Caco-2 (cell line): ENCODE measurements at regions not wholly inside any gene's neighbourhood (a gene's known extent, or its start where the extent isn't known, plus 50 kb on each side); places are given as distances from the start of the nearest gene placed in this dataset.

Source experiments
- BruUV-seq: library from RNA; stranded (reverse); fragments of 400-500 nt; replicated peaks from 2 replicates; lab custom pipeline; 2021; lab: Mats Ljungman, UMichigan
- CTCF ChIA-PET: fragments of 300-600 bp; sonication (Branson Sonifier 250); formaldehyde crosslinking; loops from one replicate; lab custom pipeline; 2022; ENCODE audit warnings: antibody characterized with exemption; lab: Charles Lee
- POLR2A ChIA-PET: fragments of 300-600 bp; sonication (Branson Sonifier 250); formaldehyde crosslinking; loops from one replicate; lab custom pipeline; 2022; ENCODE audit warnings: antibody characterized with exemption; lab: Charles Lee
- DNase-seq, 2 experiments: peaks; one replicate each; pipeline versions ENCODE4 v3.0.0 to v3.0.0-alpha.2; 2020 to 2022
- H3K27me3 ChIP-seq: replicated peaks from 2 replicates; pipeline ENCODE4 v1.6.0; 2011; ENCODE audit warnings: low read length; ENCODE audit not compliant: control insufficient read depth, insufficient read depth
- H3K36me3 ChIP-seq: 2 replicates; pipeline ENCODE4 v1.5.1; 2011; ENCODE audit warnings: low read length; ENCODE audit not compliant: control insufficient read depth, insufficient read depth
- H3K4me1 ChIP-seq: fragments of 250-450 bp; sonication (Bioruptor Pico); 2 replicates; pipeline ENCODE4 v1.5.1; 2020; ENCODE audit warnings: mild to moderate bottlenecking
- H3K4me3 ChIP-seq: 2 replicates; pipeline ENCODE4 v1.5.1; 2011; ENCODE audit warnings: low read depth, mild to moderate bottlenecking, control low read depth, low read length
- H3K9me3 ChIP-seq: fragments of 250-450 bp; sonication (Bioruptor Pico); 2 replicates; pipeline ENCODE4 v1.5.1; 2020; ENCODE audit warnings: mild to moderate bottlenecking, moderate library complexity
- H3K27ac Mint-ChIP-seq: one replicate; pipeline ENCODE4 v1.8.0; 2022; ENCODE audit warnings: mixed read lengths; ENCODE audit not compliant: unreplicated experiment
- H3K27me3 Mint-ChIP-seq: one replicate; pipeline ENCODE4 v1.8.0; 2022; ENCODE audit warnings: mixed read lengths; ENCODE audit not compliant: insufficient read depth, unreplicated experiment
- H3K36me3 Mint-ChIP-seq: one replicate; pipeline ENCODE4 v1.8.0; 2022; ENCODE audit warnings: mild to moderate bottlenecking, mixed read lengths; ENCODE audit not compliant: insufficient read depth, unreplicated experiment
- H3K4me1 Mint-ChIP-seq: one replicate; pipeline ENCODE4 v1.8.0; 2022; ENCODE audit warnings: low read depth, mixed read lengths; ENCODE audit not compliant: unreplicated experiment
- H3K4me3 Mint-ChIP-seq: one replicate; pipeline ENCODE4 v1.8.0; 2022; ENCODE audit warnings: mild to moderate bottlenecking, moderate library complexity, mixed read lengths; ENCODE audit not compliant: unreplicated experiment
- H3K9me3 Mint-ChIP-seq: one replicate; pipeline ENCODE4 v1.8.0; 2022; ENCODE audit warnings: mixed read lengths; ENCODE audit not compliant: unreplicated experiment
- CTCF ChIP-seq, 2 experiments: fragments of 200-600 bp in 1 of 2; IDR thresholded peaks; 1 replicate in 1 of 2; 2 replicates in 1 of 2; pipeline versions ENCODE4 v1.5.1 to v1.8.0; 2011 to 2022; ENCODE audit warnings: antibody characterized with exemption in 1 of 2, control low read depth in 1 of 2, inconsistent platforms in 1 of 2, low read depth in 1 of 2, low read length in 1 of 2, mild to moderate bottlenecking in 1 of 2, moderate library complexity in 1 of 2; ENCODE audit not compliant: insufficient read depth in 1 of 2, severe bottlenecking in 1 of 2, unreplicated experiment in 1 of 2
- intact Hi-C: fragments of 100-400 bp; cut with micrococcal nuclease; formaldehyde crosslinking; loops from one replicate; pipeline ENCODE4 v1.10.0; 2022; ENCODE audit not compliant: unreplicated experiment

DNA sequence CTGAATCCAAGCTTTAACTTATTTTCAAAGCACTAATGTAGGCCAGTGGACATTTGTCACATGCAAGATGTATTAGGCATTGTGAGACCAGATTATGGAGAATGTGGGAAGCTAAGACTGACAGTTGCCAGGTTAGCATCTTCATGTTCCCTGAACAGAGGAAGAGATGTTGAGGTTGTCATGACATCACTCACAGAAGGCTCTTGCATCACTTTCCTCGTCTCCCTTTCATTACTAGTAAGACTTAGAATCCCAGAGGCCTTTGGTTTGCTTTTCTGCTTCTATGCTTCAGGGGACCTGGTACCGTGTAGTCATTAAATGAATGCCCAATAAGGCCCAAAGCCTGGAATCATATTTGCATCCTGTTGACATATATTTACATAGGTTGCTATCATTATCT lies 76.4 kb upstream of the RPS23 start:
- POLR2A ChIA-PET, result no interaction called here

DNA sequence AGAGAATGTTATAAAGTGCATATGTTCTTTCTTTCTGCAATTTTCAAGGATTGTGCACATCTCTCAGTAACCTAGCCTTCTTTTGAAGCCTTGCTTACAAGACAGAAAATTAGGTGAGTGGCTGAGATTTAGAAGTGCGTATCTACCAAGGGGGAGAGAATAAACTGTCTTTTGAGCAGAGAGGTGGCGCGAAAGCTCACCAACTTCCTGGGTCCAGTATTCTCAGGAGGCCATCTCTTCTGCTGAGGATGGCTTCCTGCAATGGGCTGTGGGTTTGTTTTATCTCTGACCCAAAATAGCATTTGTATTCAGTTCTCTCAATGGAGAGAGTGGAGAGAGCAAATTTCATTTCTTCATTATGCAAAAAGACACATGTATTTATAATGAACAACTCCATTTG lies 75.4 kb upstream of the RPS23 start:
- intact Hi-C loops, result loop anchor here (2.0 to 5.0 kb wide), 5 partner anchors 33 to 1359 kb away; partner anchors contain the start of gene VCAN
- BruUV-seq, result no TSS peak
- no peaks in the 10 kb centered on the region for H3K27me3 ChIP-seq
- TF ChIP-seq CTCF (IDR thresholded peaks at IDR 0.05; ENCODE audit: insufficient read depth in 1 of 2, low read depth in 1 of 2, low read length in 1 of 2, severe bottlenecking in 1 of 2, unreplicated experiment in 1 of 2), result no peak
- H3K4me1 ChIP-seq, result no peaks in the 10 kb centered on the region
- ChIA-PET CTCF (interaction anchor here (0.6 kb wide), 1 partner anchor 10 kb away, joined by 3 read pairs; no protein-coding TSS in a partner anchor), POLR2A (no interaction called here)
- no peaks in the 10 kb centered on the region for H3K9me3 ChIP-seq
- Mint-ChIP-seq H3K27ac (no peak overlapping the region), H3K4me1 (peaks cover 8% of the 10 kb centered on the region), H3K9me3 (no peaks in the 10 kb centered on the region), H3K27me3 (no peaks in the 10 kb centered on the region), H3K36me3 (no peaks in the 10 kb centered on the region), H3K4me3 (no peak overlapping the region)
- H3K36me3 ChIP-seq, result no peaks in the 10 kb centered on the region
- H3K4me3 ChIP-seq, result no peak overlapping the region
- no peak for DNase-seq

More for the DNA sequence above, 76.4 kb upstream of the RPS23 start:
- H3K27me3 Mint-ChIP-seq, result no peaks in the 10 kb centered on the region
- Histone ChIP-seq H3K36me3 (no peaks in the 10 kb centered on the region), H3K27me3 (no peaks in the 10 kb centered on the region), H3K9me3 (no peaks in the 10 kb centered on the region), H3K4me3 (no peak overlapping the region), H3K4me1 (no peaks in the 10 kb centered on the region)
- no TSS peak for BruUV-seq
- CTCF ChIA-PET, result no interaction called here
- H3K4me3 Mint-ChIP-seq, result no peak overlapping the region
- peaks cover 8% of the 10 kb centered on the region for H3K4me1 Mint-ChIP-seq
- intact Hi-C loops, result loop anchor here (5.0 kb wide), 3 partner anchors 438 to 1358 kb away; partner anchors contain the start of gene VCAN
- H3K27ac Mint-ChIP-seq, result no peak overlapping the region
- H3K9me3 Mint-ChIP-seq, result no peaks in the 10 kb centered on the region
- DNase-seq, result no peak
- H3K36me3 Mint-ChIP-seq, result no peaks in the 10 kb centered on the region
- no peak for TF ChIP-seq CTCF (IDR thresholded peaks at IDR 0.05; ENCODE audit: insufficient read depth in 1 of 2, low read depth in 1 of 2, low read length in 1 of 2, severe bottlenecking in 1 of 2, unreplicated experiment in 1 of 2)

GRCh38 chr5:82352146-82352791 lies 74.1 kb upstream of the RPS23 start:
- POLR2A ChIA-PET, result no interaction called here
- BruUV-seq, result no TSS peak

More at GRCh38 chr5:82352146-82352791, 74.1 kb upstream of the RPS23 start:
- no peaks in the 10 kb centered on the region for H3K27me3 Mint-ChIP-seq
- H3K4me3 Mint-ChIP-seq, result no peak overlapping the region
- CTCF ChIA-PET, result no interaction called here
- Histone ChIP-seq H3K27me3 (no peaks in the 10 kb centered on the region), H3K4me3 (no peak overlapping the region), H3K4me1 (no peaks in the 10 kb centered on the region), H3K9me3 (no peaks in the 10 kb centered on the region), H3K36me3 (no peaks in the 10 kb centered on the region)
- intact Hi-C loops, result loop anchor here (1.0 to 5.0 kb wide), 7 partner anchors 35 to 1360 kb away; partner anchors contain the start of gene VCAN
- H3K27ac Mint-ChIP-seq, result no peak overlapping the region
- no peaks in the 10 kb centered on the region for H3K9me3 Mint-ChIP-seq
- H3K4me1 Mint-ChIP-seq, result peaks cover 8% of the 10 kb centered on the region
- no peaks in the 10 kb centered on the region for H3K36me3 Mint-ChIP-seq
- TF ChIP-seq CTCF (IDR thresholded peaks at IDR 0.05; ENCODE audit: insufficient read depth in 1 of 2, low read depth in 1 of 2, low read length in 1 of 2, severe bottlenecking in 1 of 2, unreplicated experiment in 1 of 2), result no peak
- DNase-seq, result no peak
